ENCODE measurements at regions not wholly inside any gene's neighbourhood (a gene's known extent, or its start where the extent isn't known, plus 50 kb on each side); places are given as distances from the start of the nearest gene placed in this dataset.
"Not testable (repeated sequence)": the region's sequence is repeated elsewhere in the genome, so short reads cannot be mapped to it uniquely, and the experiment has no call there.

- no peak for DNase-seq
Observed at GRCh38 chr14:71620401-71620800, 311.8 kb upstream of the RGS6 start.

GRCh38 chr14:71621276-71621675 is 311.0 kb upstream of the RGS6 start:
- no peak for DNase-seq

- no peak for DNase-seq
Observed at GRCh38 chr14:71621980-71622605, 310.1 kb upstream of the RGS6 start.

GRCh38 chr14:71623939-71624338 is 308.3 kb upstream of the RGS6 start:
- no peak for DNase-seq

GRCh38 chr14:71625175-71625574 is 307.1 kb upstream of the RGS6 start:
- no peak for DNase-seq

GRCh38 chr14:71625891-71626701 is 306.1 kb upstream of the RGS6 start:
- no peak for DNase-seq

GRCh38 chr14:71628433-71628832 is 303.8 kb upstream of the RGS6 start:
- no peak for DNase-seq

- DNase-seq, result no peak
Observed at GRCh38 chr14:71629250-71629649, 303.0 kb upstream of the RGS6 start.

- DNase-seq, result no peak
Observed at GRCh38 chr14:71629765-71630492, 302.3 kb upstream of the RGS6 start.

GRCh38 chr14:71631030-71631429 is 301.2 kb upstream of the RGS6 start:
- not testable (repeated sequence) for DNase-seq

GRCh38 chr14:71632440-71632946 is 299.7 kb upstream of the RGS6 start:
- no peak for DNase-seq

- DNase-seq, result no peak
Observed at GRCh38 chr14:71636076-71636475, 296.2 kb upstream of the RGS6 start.

GRCh38 chr14:71636820-71637471 is 295.3 kb upstream of the RGS6 start:
- no peak for DNase-seq

GRCh38 chr14:71638523-71639196 is 293.6 kb upstream of the RGS6 start:
- DNase-seq, result no peak

- no peak for DNase-seq
Observed at GRCh38 chr14:71642715-71643114, 289.5 kb upstream of the RGS6 start.

GRCh38 chr14:71645656-71646055 is 286.6 kb upstream of the RGS6 start:
- DNase-seq, result no peak

- DNase-seq, result no peak
Observed at GRCh38 chr14:71646518-71646917, 285.7 kb upstream of the RGS6 start.

GRCh38 chr14:71647086-71647784 is 285.0 kb upstream of the RGS6 start:
- DNase-seq, result no peak

GRCh38 chr14:71648725-71649124 is 283.5 kb upstream of the RGS6 start:
- DNase-seq, result no peak

GRCh38 chr14:71650187-71650755 is 282.0 kb upstream of the RGS6 start:
- no peak for DNase-seq

- no peak for DNase-seq
Observed at GRCh38 chr14:71651228-71651627, 281.0 kb upstream of the RGS6 start.

GRCh38 chr14:71652368-71652767 is 279.9 kb upstream of the RGS6 start:
- no peak for DNase-seq
